ENCODE measurements at regions not wholly inside any gene's neighbourhood (a gene's known extent, or its start where the extent isn't known, plus 50 kb on each side); places are given as distances from the start of the nearest gene placed in this dataset.

DNA sequence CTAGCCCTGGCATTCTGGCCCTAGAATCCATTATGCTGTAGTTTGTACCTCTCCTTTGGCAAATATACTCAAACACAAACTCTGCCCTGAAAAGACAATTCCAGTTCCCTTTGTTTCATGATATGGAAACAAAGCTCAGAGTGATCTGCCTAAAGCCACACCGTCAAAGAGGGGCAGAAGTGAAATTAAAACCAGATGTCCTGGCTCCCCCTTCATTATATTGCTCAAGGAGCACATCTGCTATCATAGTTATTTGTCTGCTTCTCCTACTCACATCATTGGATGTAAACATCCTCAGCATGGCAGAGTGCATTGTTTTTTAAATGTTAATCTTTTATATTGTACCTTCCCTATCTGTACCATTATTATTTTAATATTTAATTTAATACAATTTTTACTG is 266.7 kb upstream of the SMARCA2 start:
- Mint-ChIP-seq H3K9me3 (peaks cover 0 to 23% (median 11%) of the 10 kb centered on the region in 7 donors), H3K36me3 (no peaks in the 10 kb centered on the region), H3K27me3 (peaks cover 0 to 13% (median 0%) of the 10 kb centered on the region in 3 donors), H3K4me1 (no peaks in the 10 kb centered on the region), H3K4me3 (no peak overlapping the region), H3K27ac (no peak overlapping the region)
- no peak for ATAC-seq (ENCODE audit: low read depth in 2 of 2)
- no peak for DNase-seq

- Mint-ChIP-seq H3K4me1 (no peaks in the 10 kb centered on the region), H3K4me3 (no peak overlapping the region), H3K36me3 (no peaks in the 10 kb centered on the region), H3K27me3 (no peaks in the 10 kb centered on the region), H3K9me3 (peaks cover 5 to 25% (median 14%) of the 10 kb centered on the region in 7 donors), H3K27ac (no peak overlapping the region)
- DNase-seq (no peak), ATAC-seq (ENCODE audit: low read depth in 2 of 2) (no peak)
These were observed 258.0 kb upstream of the SMARCA2 start for GRCh38 chr9:1757186-1757585.

DNA sequence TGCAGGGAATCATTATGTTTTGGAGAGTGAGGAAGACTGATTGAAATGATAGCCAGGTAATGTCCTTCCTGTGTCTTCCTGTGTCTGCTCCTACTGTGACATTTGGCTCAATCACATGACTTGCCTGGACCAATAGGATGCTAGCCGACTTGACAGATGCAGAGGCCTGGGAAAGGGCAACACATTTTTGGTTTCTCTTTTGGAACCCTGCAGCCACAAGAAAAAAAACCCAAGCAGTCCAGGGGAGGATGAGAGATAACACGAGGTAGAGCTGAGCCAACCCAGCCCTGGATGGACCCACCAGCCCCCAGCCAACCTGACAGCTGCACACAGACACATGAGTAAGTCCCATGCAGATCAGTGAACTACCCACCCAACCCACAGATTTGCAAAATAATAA is 256.1 kb upstream of the SMARCA2 start:
- no peaks in the 10 kb centered on the region for H3K36me3 Mint-ChIP-seq
- peaks cover 3 to 25% (median 5%) of the 10 kb centered on the region in 7 donors for H3K9me3 Mint-ChIP-seq
- no peak overlapping the region for H3K27ac Mint-ChIP-seq
- H3K4me1 Mint-ChIP-seq: no peaks in the 10 kb centered on the region
- ATAC-seq (ENCODE audit: low read depth in 2 of 2) (no peak), DNase-seq (no peak)
- H3K4me3 Mint-ChIP-seq: no peak overlapping the region
- no peaks in the 10 kb centered on the region for H3K27me3 Mint-ChIP-seq

- Mint-ChIP-seq H3K27me3 (peaks cover 0 to 4% (median 0%) of the 10 kb centered on the region in 3 donors), H3K9me3 (peaks cover 5 to 25% (median 6%) of the 10 kb centered on the region in 7 donors), H3K36me3 (no peaks in the 10 kb centered on the region), H3K4me3 (no peak overlapping the region), H3K4me1 (no peaks in the 10 kb centered on the region), H3K27ac (no peak overlapping the region)
- DNase-seq: no peak
- no peak for ATAC-seq (ENCODE audit: low read depth in 2 of 2)
These were observed 255.3 kb upstream of the SMARCA2 start for GRCh38 chr9:1759771-1760300.

GRCh38 chr9:1761807-1762206 is 253.3 kb upstream of the SMARCA2 start:
- no peaks in the 10 kb centered on the region for H3K36me3 Mint-ChIP-seq
- H3K4me1 Mint-ChIP-seq: no peaks in the 10 kb centered on the region
- no peak overlapping the region for H3K4me3 Mint-ChIP-seq
- DNase-seq (no peak), ATAC-seq (ENCODE audit: low read depth in 2 of 2) (no peak)
- H3K27me3 Mint-ChIP-seq: peaks cover 0 to 7% (median 0%) of the 10 kb centered on the region in 3 donors
- no peak overlapping the region for H3K27ac Mint-ChIP-seq
- H3K9me3 Mint-ChIP-seq: peaks cover 3 to 25% (median 5%) of the 10 kb centered on the region in 7 donors

GRCh38 chr9:1766042-1766441 is 249.1 kb upstream of the SMARCA2 start:
- H3K27ac Mint-ChIP-seq: no peak overlapping the region
- DNase-seq: no peak
- peaks cover 1 to 27% (median 5%) of the 10 kb centered on the region in 7 donors for H3K9me3 Mint-ChIP-seq
- no peaks in the 10 kb centered on the region for H3K4me1 Mint-ChIP-seq
- H3K36me3 Mint-ChIP-seq: no peaks in the 10 kb centered on the region
- H3K27me3 Mint-ChIP-seq: peaks cover 0 to 7% (median 5%) of the 10 kb centered on the region in 3 donors
- no peak overlapping the region for H3K4me3 Mint-ChIP-seq
- ATAC-seq (ENCODE audit: low read depth in 2 of 2): no peak

DNA sequence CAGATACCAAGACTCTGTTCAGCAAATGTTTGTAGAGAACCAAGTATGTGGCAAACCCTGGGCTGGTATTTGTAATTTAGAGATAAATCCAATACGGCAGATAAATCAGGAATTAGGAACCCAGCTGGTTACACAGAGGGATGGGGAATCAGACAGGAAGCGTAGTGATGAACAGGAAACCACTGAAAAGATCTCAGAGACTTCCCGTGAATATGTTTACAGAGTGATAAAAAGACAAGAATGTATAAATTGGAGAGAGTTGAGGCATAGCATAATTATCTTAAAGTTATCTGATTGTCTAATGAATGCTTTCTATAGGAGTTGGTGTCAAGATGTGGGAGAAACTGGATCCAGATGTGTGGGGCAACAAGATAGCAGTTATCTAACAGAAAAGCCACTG is 246.6 kb upstream of the SMARCA2 start:
- no peak for DNase-seq
- ATAC-seq (ENCODE audit: low read depth in 2 of 2): no peak
- Mint-ChIP-seq H3K36me3 (no peaks in the 10 kb centered on the region), H3K27ac (no peak overlapping the region), H3K4me3 (no peak overlapping the region), H3K4me1 (no peaks in the 10 kb centered on the region), H3K27me3 (peaks cover 0 to 7% (median 5%) of the 10 kb centered on the region in 3 donors), H3K9me3 (peaks cover 0 to 19% (median 5%) of the 10 kb centered on the region in 7 donors)

- no peak overlapping the region for H3K4me3 Mint-ChIP-seq
- no peak overlapping the region for H3K27ac Mint-ChIP-seq
- no peak for DNase-seq
- H3K27me3 Mint-ChIP-seq: peaks cover 0 to 5% (median 0%) of the 10 kb centered on the region in 3 donors
- H3K9me3 Mint-ChIP-seq: peaks cover 0 to 19% (median 4%) of the 10 kb centered on the region in 7 donors
- H3K36me3 Mint-ChIP-seq: no peaks in the 10 kb centered on the region
- no peaks in the 10 kb centered on the region for H3K4me1 Mint-ChIP-seq
- no peak for ATAC-seq (ENCODE audit: low read depth in 2 of 2)
These were observed 243.9 kb upstream of the SMARCA2 start for GRCh38 chr9:1771094-1771789.

- no peak for ATAC-seq (ENCODE audit: low read depth in 2 of 2)
- H3K27ac Mint-ChIP-seq: no peak overlapping the region
- peaks cover 0 to 12% (median 11%) of the 10 kb centered on the region in 7 donors for H3K9me3 Mint-ChIP-seq
- H3K36me3 Mint-ChIP-seq: no peaks in the 10 kb centered on the region
- H3K27me3 Mint-ChIP-seq: peaks cover 0 to 5% (median 0%) of the 10 kb centered on the region in 3 donors
- no peaks in the 10 kb centered on the region for H3K4me1 Mint-ChIP-seq
- H3K4me3 Mint-ChIP-seq: no peak overlapping the region
- DNase-seq: no peak
These were observed 239.9 kb upstream of the SMARCA2 start for GRCh38 chr9:1775230-1775629.

DNA sequence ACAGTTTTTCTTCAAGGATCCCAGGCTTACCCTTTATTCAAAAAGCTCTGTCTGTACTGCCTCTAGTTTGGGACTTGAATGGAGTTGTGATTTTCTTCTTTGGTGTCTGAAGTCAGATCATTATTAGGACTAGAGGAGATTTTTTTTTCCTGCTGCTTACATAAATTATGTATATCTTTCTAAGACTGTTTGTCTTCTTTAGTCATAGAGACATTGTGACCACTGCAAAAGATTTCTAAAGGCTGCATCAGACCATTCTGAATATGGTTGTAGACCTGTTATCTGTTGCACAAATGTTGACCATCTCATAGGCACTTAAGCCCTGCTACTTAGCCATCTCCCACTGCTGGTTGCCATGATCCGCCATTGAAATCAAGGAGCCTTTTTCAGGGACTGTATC is 238.5 kb upstream of the SMARCA2 start:
- no peaks in the 10 kb centered on the region for H3K4me1 Mint-ChIP-seq
- ATAC-seq (ENCODE audit: low read depth in 2 of 2) (no peak), DNase-seq (no peak)
- H3K9me3 Mint-ChIP-seq: peaks cover 0 to 10% (median 3%) of the 10 kb centered on the region in 7 donors
- no peak overlapping the region for H3K4me3 Mint-ChIP-seq
- H3K36me3 Mint-ChIP-seq: no peaks in the 10 kb centered on the region
- H3K27me3 Mint-ChIP-seq: peaks cover 0 to 5% (median 0%) of the 10 kb centered on the region in 3 donors
- no peak overlapping the region for H3K27ac Mint-ChIP-seq

- no peak overlapping the region for H3K27ac Mint-ChIP-seq
- no peak for DNase-seq
- H3K4me3 Mint-ChIP-seq: no peak overlapping the region
- peaks cover 0 to 3% (median 0%) of the 10 kb centered on the region in 7 donors for H3K9me3 Mint-ChIP-seq
- no peaks in the 10 kb centered on the region for H3K36me3 Mint-ChIP-seq
- peaks cover 8 to 19% (median 13%) of the 10 kb centered on the region in 3 donors for H3K27me3 Mint-ChIP-seq
- H3K4me1 Mint-ChIP-seq: no peaks in the 10 kb centered on the region
- ATAC-seq (ENCODE audit: low read depth in 2 of 2): no peak
These were observed 224.0 kb upstream of the SMARCA2 start for GRCh38 chr9:1791191-1791590.

- ATAC-seq (ENCODE audit: low read depth in 2 of 2) (no peak), DNase-seq (no peak)
- no peak overlapping the region for H3K27ac Mint-ChIP-seq
- H3K4me3 Mint-ChIP-seq: no peak overlapping the region
- peaks cover 8 to 21% (median 10%) of the 10 kb centered on the region in 3 donors for H3K27me3 Mint-ChIP-seq
- H3K4me1 Mint-ChIP-seq: no peaks in the 10 kb centered on the region
- H3K9me3 Mint-ChIP-seq: peaks cover 0 to 2% (median 0%) of the 10 kb centered on the region in 7 donors
- H3K36me3 Mint-ChIP-seq: no peaks in the 10 kb centered on the region
These were observed 220.4 kb upstream of the SMARCA2 start for GRCh38 chr9:1794547-1795270.

- DNase-seq (no peak), ATAC-seq (ENCODE audit: low read depth in 2 of 2) (no peak)
- H3K4me3 Mint-ChIP-seq: no peak overlapping the region
- no peak overlapping the region for H3K27ac Mint-ChIP-seq
- H3K36me3 Mint-ChIP-seq: no peaks in the 10 kb centered on the region
- H3K9me3 Mint-ChIP-seq: peaks cover 0 to 11% (median 4%) of the 10 kb centered on the region in 7 donors
- H3K27me3 Mint-ChIP-seq: no peaks in the 10 kb centered on the region
- no peaks in the 10 kb centered on the region for H3K4me1 Mint-ChIP-seq
These were observed 210.8 kb upstream of the SMARCA2 start for GRCh38 chr9:1804128-1804865.
